Colonic mucosa (tissue), 4 donors: ENCODE measurements at regions not wholly inside any gene's neighbourhood (a gene's known extent, or its start where the extent isn't known, plus 50 kb on each side); places are given as distances from the start of the nearest gene placed in this dataset.

Experiments used
- DNase-seq: peaks from one replicate; pipeline ENCODE4 v3.0.0-alpha.2; 2020
- H3K27ac ChIP-seq: fragments of 200-600 bp; one replicate; pipeline ENCODE4 v1.8.0; 2021
- H3K27me3 ChIP-seq: fragments of 200-600 bp; one replicate; pipeline ENCODE4 v1.8.0; 2021
- H3K36me3 ChIP-seq: fragments of 200-600 bp; one replicate; pipeline ENCODE4 v1.8.0; 2021
- H3K4me1 ChIP-seq: fragments of 200-600 bp; one replicate; pipeline ENCODE4 v1.8.0; 2021; ENCODE audit warnings: mild to moderate bottlenecking
- H3K4me3 ChIP-seq: fragments of 200-600 bp; one replicate; pipeline ENCODE4 v1.8.0; 2021
- H3K9ac ChIP-seq, 2 donors: one replicate each; pipeline ENCODE4 v1.7.0; 2013; ENCODE audit warnings: control low read depth in 2 of 2, low read depth in 2 of 2, low read length in 2 of 2
- H3K9me3 ChIP-seq: fragments of 200-600 bp; one replicate; pipeline ENCODE4 v1.8.0; 2021
- intact Hi-C: fragments of 100-400 bp; cut with DNase I; formaldehyde crosslinking; loops from one replicate; pipeline ENCODE4 v1.14.1; 2022
- TF ChIP-seq, protein P1 (sequence below): fragments of 200-600 bp; IDR thresholded peaks from one replicate; pipeline ENCODE4 v1.8.0; 2022; ENCODE audit warnings: antibody characterized with exemption, mild to moderate bottlenecking
- donor health status: healthy.
- donor health status: DM: no; HTN: no; CAD: no.
- donor health status: DM: no; HTN: no; CAD: no.

DNA sequence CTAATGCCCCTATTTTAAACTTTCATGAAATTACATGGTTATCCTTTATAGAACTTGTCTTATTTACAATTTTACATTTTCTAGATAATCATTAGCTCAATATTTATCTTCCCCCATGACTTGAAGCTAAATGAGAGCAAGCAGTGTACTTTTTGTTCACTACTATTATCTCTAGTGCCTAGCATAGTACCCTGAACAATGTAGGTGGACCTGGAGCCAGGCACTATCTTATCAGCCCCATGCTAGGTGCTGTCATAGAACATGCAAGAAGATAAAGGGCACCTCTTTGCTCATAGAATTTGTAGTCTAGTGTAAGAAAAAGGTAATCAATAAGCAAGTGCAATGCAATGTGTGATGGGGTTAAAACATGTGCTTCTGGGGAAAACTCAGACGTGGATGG lies 399.9 kb downstream of the ELAVL2 start:
- Histone ChIP-seq H3K9me3 (no peaks in the 10 kb centered on the region), H3K36me3 (no peaks in the 10 kb centered on the region), H3K4me3 (no peak overlapping the region), H3K4me1 (no peaks in the 10 kb centered on the region), H3K9ac (no peak overlapping the region), H3K27me3 (no peaks in the 10 kb centered on the region), H3K27ac (no peak overlapping the region)
- intact Hi-C loops, result no loop called here
- DNase-seq, result no peak
- TF ChIP-seq, protein P1, sequence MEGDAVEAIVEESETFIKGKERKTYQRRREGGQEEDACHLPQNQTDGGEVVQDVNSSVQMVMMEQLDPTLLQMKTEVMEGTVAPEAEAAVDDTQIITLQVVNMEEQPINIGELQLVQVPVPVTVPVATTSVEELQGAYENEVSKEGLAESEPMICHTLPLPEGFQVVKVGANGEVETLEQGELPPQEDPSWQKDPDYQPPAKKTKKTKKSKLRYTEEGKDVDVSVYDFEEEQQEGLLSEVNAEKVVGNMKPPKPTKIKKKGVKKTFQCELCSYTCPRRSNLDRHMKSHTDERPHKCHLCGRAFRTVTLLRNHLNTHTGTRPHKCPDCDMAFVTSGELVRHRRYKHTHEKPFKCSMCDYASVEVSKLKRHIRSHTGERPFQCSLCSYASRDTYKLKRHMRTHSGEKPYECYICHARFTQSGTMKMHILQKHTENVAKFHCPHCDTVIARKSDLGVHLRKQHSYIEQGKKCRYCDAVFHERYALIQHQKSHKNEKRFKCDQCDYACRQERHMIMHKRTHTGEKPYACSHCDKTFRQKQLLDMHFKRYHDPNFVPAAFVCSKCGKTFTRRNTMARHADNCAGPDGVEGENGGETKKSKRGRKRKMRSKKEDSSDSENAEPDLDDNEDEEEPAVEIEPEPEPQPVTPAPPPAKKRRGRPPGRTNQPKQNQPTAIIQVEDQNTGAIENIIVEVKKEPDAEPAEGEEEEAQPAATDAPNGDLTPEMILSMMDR, result no peak

- DNase-seq, result no peak
- Histone ChIP-seq H3K27me3 (no peaks in the 10 kb centered on the region), H3K9ac (no peak overlapping the region), H3K9me3 (no peaks in the 10 kb centered on the region), H3K36me3 (no peaks in the 10 kb centered on the region), H3K27ac (no peak overlapping the region), H3K4me1 (no peaks in the 10 kb centered on the region), H3K4me3 (no peak overlapping the region)
- intact Hi-C loops, result no loop called here
- TF ChIP-seq, protein P1, result no peak
These were observed 394.6 kb downstream of the ELAVL2 start for GRCh38 chr9:23431459-23431858.

GRCh38 chr9:23434654-23435053 lies 391.4 kb downstream of the ELAVL2 start:
- TF ChIP-seq, protein P1, result no peak

DNA sequence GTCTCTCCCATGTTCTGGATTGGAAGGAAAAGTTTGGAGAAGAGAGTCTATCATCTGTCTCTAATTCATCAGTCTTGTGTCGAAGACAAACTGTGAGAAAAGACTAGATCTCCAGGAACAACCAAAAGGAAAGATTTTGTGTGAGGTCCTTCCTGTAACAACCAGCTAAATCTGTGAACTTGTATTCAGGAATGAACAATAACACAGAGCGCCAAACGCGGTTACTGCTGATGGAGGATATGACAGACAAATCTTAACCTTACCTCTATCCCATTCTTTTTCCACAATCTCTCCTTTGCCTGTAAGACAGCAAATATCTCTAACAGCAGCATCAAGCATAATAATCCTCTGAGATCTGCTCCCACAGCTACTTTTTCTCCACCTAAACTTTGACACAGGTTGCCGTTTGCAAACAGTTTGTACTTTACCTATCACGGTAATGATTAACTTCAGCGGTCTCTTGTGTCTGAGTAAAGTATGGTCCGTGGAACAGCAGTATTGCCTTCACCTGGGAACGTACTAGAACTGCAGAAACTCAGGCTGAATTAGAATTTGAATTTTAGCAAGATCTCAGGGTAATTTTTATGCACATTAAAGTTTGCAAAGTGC lies 387.6 kb downstream of the ELAVL2 start:
- Histone ChIP-seq H3K4me3 (no peak overlapping the region), H3K27me3 (no peaks in the 10 kb centered on the region), H3K9ac (no peak overlapping the region), H3K36me3 (no peaks in the 10 kb centered on the region), H3K4me1 (no peaks in the 10 kb centered on the region), H3K9me3 (no peaks in the 10 kb centered on the region), H3K27ac (no peak overlapping the region)
- DNase-seq, result peak; percentile 17
- TF ChIP-seq, protein P1, result no peak
- intact Hi-C loops, result no loop called here

More at GRCh38 chr9:23434654-23435053, 391.4 kb downstream of the ELAVL2 start:
- no peak overlapping the region for H3K27ac ChIP-seq
- H3K4me3 ChIP-seq, result no peak overlapping the region
- no peaks in the 10 kb centered on the region for H3K9me3 ChIP-seq
- DNase-seq, result no peak
- intact Hi-C loops, result no loop called here
- H3K9ac ChIP-seq, result no peak overlapping the region
- H3K4me1 ChIP-seq, result no peaks in the 10 kb centered on the region
- no peaks in the 10 kb centered on the region for H3K27me3 ChIP-seq
- H3K36me3 ChIP-seq, result no peaks in the 10 kb centered on the region

DNA sequence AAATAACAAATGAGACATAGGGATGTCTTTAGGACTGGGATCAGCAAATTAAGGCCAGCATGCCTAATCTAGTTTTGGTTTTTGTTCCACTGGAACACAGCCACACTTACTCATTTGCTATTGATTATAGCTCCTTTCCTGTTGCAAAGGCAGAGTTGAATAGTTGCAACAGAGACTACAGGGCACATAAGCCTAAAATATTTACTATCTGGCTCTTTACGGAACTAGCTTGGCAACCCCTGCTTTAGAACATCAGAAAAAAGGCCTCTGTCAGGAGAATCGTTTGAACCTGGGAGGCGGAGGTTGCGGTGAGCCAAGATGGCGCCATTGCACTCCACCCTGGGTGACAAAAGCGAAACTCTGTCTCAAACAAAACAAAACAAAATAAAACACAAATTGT lies 384.8 kb downstream of the ELAVL2 start:
- Histone ChIP-seq H3K9ac (no peak overlapping the region), H3K9me3 (no peaks in the 10 kb centered on the region)

More for the DNA sequence above, 384.8 kb downstream of the ELAVL2 start:
- TF ChIP-seq, protein P1, result no peak
- Histone ChIP-seq H3K36me3 (no peaks in the 10 kb centered on the region), H3K27ac (no peak overlapping the region), H3K4me1 (no peaks in the 10 kb centered on the region), H3K4me3 (no peak overlapping the region), H3K27me3 (no peaks in the 10 kb centered on the region)
- DNase-seq, result no peak
- intact Hi-C loops, result no loop called here
